Esophagus muscularis mucosa (tissue), 4 donors: ENCODE measurements at regions not wholly inside any gene's neighbourhood (a gene's known extent, or its start where the extent isn't known, plus 50 kb on each side); places are given as distances from the start of the nearest gene placed in this dataset.
"Not testable (repeated sequence)": the region's sequence is repeated elsewhere in the genome, so short reads cannot be mapped to it uniquely, and the experiment has no call there.

Source experiments
- DNase-seq: peaks from one replicate; pipeline ENCODE4 v3.0.0-alpha.2; 2017; ENCODE audit errors: extremely low spot score
- H3K27ac ChIP-seq, 4 donors: fragments of 200-600 bp; sonication (generic); replicated peaks in 1 of 4; 1 replicate in 3 of 4; 2 replicates in 1 of 4; pipeline ENCODE4 v1.5.1; 2016 to 2019; ENCODE audit warnings: mild to moderate bottlenecking in 1 of 4
- H3K27me3 ChIP-seq, 4 donors: fragments of 200-600 bp; sonication (generic); one replicate each; pipeline versions ENCODE4 v1.5.1 to v1.6.0; 2016 to 2019
- H3K36me3 ChIP-seq, 4 donors: fragments of 200-600 bp; sonication (generic); one replicate each; pipeline ENCODE4 v1.5.1; 2016 to 2019
- H3K4me1 ChIP-seq, 4 donors: fragments of 200-600 bp; sonication (generic); one replicate each; pipeline ENCODE4 v1.5.1; 2016 to 2019
- H3K4me3 ChIP-seq, 4 donors: fragments of 200-600 bp; sonication (generic); 1 replicate in 2 of 4; 2 replicates in 2 of 4; pipeline ENCODE4 v1.5.1; 2016 to 2019; ENCODE audit warnings: mild to moderate bottlenecking in 4 of 4, moderate library complexity in 1 of 4
- H3K9me3 ChIP-seq, 4 donors: fragments of 200-600 bp; sonication (generic); 1 replicate in 3 of 4; 2 replicates in 1 of 4; pipeline ENCODE4 v1.5.1; 2016 to 2019
- CTCF ChIP-seq, 3 experiments: fragments of 200-600 bp in 2 of 3; fragments of 450-650 bp in 1 of 3; sonication (generic) in 2 of 3; IDR thresholded peaks; one replicate each; pipeline ENCODE4 v1.5.1; 2017 to 2019; ENCODE audit warnings: antibody characterized with exemption in 3 of 3, mild to moderate bottlenecking in 2 of 3, moderate library complexity in 1 of 3
- EP300 ChIP-seq: sonication (generic); formaldehyde crosslinking; IDR thresholded peaks from one replicate; pipeline ENCODE4 v1.6.1; 2017; ENCODE audit warnings: antibody characterized with exemption
- POLR2A ChIP-seq: fragments of 450-650 bp; IDR thresholded peaks from one replicate; pipeline ENCODE4 v1.6.1; 2017; ENCODE audit warnings: antibody characterized with exemption, moderate library complexity, mild to moderate bottlenecking, low read depth
- POLR2AphosphoS5 ChIP-seq, 2 donors: sonication (generic); formaldehyde crosslinking; IDR thresholded peaks; one replicate each; pipeline ENCODE4 v1.6.1; 2017; ENCODE audit warnings: antibody characterized with exemption in 2 of 2
- WGBS: methylation state at CpG from one replicate; pipeline ENCODE4 v1.1.5; 2018; 5-methylcytosine and 5-hydroxymethylcytosine counted together
- intact Hi-C: fragments of 100-400 bp; cut with DNase I; formaldehyde crosslinking; loops from one replicate; pipeline ENCODE4 v1.15.1; 2023

- TF ChIP-seq EP300 (no peak), POLR2A (no peak), POLR2AphosphoS5 (IDR thresholded peaks at IDR 0.05) (no peak), CTCF (IDR thresholded peaks at IDR 0.05) (no peak)
- no peak for DNase-seq
- H3K27me3 ChIP-seq: no peaks in the 10 kb centered on the region
- intact Hi-C loops: no loop called here
- H3K4me3 ChIP-seq: no peak overlapping the region
- H3K36me3 ChIP-seq: no peaks in the 10 kb centered on the region
- WGBS: 83% methylated on average over 1 of the region's 1 CpG
- H3K9me3 ChIP-seq: no peaks in the 10 kb centered on the region
- H3K4me1 ChIP-seq: peaks cover 0 to 10% (median 7%) of the 10 kb centered on the region in 4 donors
- H3K27ac ChIP-seq: no peak overlapping the region
Observed at GRCh38 chr3:181484026-181484425, 227.7 kb upstream of the SOX2 start.

DNA sequence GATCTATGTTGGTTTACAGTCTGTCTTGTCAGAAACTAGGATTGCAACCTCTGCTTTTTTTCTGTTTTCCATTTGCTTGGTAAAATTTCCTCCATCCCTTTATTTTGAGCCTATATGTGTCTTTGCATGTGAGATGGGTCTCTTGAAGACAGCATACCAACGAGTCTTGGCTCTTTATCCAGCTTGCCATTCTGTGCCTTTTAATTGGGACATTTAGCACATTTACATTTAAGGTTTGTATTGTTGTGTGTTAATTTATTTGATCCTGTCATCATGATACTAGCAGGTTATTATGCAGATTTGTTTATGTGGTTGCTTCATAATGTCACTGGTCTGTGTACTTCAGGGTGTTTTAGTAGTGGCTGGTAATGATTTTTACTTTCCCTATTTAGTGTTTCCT lies 236.6 kb upstream of the SOX2 start:
- H3K4me3 ChIP-seq, H3K4me1 ChIP-seq, intact Hi-C loops, H3K27me3 ChIP-seq, DNase-seq, H3K36me3 ChIP-seq, H3K27ac ChIP-seq: not testable (repeated sequence)
- 70% methylated on average over 1 of the region's 1 CpG for WGBS
- peaks cover 0 to 40% (median 22%) of the 10 kb centered on the region in 4 donors for H3K9me3 ChIP-seq

DNA sequence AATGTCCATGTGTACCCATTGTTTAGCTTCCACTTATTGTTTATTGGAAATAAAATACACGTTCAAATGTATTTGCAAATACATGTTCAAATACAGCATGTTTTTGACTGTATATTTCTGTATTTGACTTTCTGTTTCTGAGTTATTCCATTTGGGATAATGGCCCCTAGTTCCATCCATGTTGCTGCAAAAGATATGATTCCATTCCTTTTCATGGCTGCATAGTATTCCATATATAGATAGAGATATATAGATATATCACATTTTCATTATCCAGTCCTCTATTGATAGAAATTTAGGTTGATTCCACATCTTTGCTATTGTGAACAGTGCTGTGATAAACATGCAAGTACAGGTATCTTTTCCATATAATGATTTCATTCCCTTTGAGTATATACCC lies 241.4 kb upstream of the SOX2 start:
- 93% methylated on average over 1 of the region's 1 CpG for WGBS

DNA sequence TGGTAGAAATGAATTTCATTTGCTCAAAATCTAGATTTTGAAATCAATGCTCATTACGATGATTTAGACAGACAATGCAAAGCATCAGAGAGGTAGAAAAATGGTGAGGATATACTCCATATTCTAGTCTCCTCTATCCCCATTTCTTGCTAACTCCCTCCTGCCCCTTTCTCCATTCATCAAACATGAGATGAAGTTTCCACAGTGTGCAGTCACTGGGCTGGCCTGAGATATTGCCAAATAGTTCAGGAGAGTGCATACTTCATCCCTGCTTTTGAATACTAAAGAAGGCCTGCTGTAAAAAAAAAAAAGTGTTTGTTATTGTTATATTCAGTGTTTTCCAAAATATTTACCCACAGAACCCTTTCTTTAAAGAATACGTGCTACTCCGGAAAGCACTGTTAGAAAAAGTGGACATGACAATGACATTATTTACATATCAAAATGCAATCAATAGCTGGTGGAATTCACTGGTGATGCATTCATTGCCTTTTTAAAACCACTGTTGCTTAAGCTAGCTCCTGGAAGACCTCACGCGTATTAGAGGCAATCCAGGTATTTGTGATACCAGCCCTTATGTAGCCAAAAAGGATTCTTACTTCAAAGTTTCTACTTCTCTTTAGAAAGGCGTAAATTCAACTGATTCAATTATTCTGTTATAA lies 247.6 kb upstream of the SOX2 start:
- no peaks in the 10 kb centered on the region for H3K36me3 ChIP-seq
- no peak for DNase-seq
- intact Hi-C loops: no loop called here
- no peaks in the 10 kb centered on the region for H3K9me3 ChIP-seq
- no peak overlapping the region for H3K4me3 ChIP-seq
- no peak overlapping the region for H3K27ac ChIP-seq
- TF ChIP-seq POLR2AphosphoS5 (IDR thresholded peaks at IDR 0.05): no peak
- TF ChIP-seq EP300: no peak
- TF ChIP-seq CTCF (IDR thresholded peaks at IDR 0.05): no peak
- TF ChIP-seq POLR2A: no peak
- H3K4me1 ChIP-seq: no peaks in the 10 kb centered on the region
- WGBS: 62% methylated on average over 6 of the region's 6 CpGs
- no peaks in the 10 kb centered on the region for H3K27me3 ChIP-seq

More for the DNA sequence above, 241.4 kb upstream of the SOX2 start:
- Histone ChIP-seq H3K36me3 (no peaks in the 10 kb centered on the region), H3K27ac (no peak overlapping the region), H3K4me1 (no peaks in the 10 kb centered on the region), H3K27me3 (no peaks in the 10 kb centered on the region), H3K4me3 (no peak overlapping the region), H3K9me3 (peaks cover 0 to 34% (median 18%) of the 10 kb centered on the region in 4 donors)
- intact Hi-C loops: no loop called here
- DNase-seq: no peak
- TF ChIP-seq EP300 (no peak), POLR2AphosphoS5 (IDR thresholded peaks at IDR 0.05) (no peak), CTCF (IDR thresholded peaks at IDR 0.05) (no peak), POLR2A (no peak)

- DNase-seq: no peak
- TF ChIP-seq CTCF (IDR thresholded peaks at IDR 0.05) (no peak), EP300 (no peak), POLR2AphosphoS5 (IDR thresholded peaks at IDR 0.05) (no peak), POLR2A (no peak)
- 91% methylated on average over 5 of the region's 5 CpGs for WGBS
- intact Hi-C loops: no loop called here
- Histone ChIP-seq H3K36me3 (no peaks in the 10 kb centered on the region), H3K4me3 (no peak overlapping the region), H3K4me1 (peaks cover 0 to 3% (median 0%) of the 10 kb centered on the region in 4 donors), H3K27me3 (no peaks in the 10 kb centered on the region), H3K9me3 (no peaks in the 10 kb centered on the region), H3K27ac (no peak overlapping the region)
Observed at GRCh38 chr3:181461381-181461780, 250.3 kb upstream of the SOX2 start.
